Naive thymus-derived CD8-positive, alpha-beta T cell (primary cell): ENCODE measurements at regions not wholly inside any gene's neighbourhood (a gene's known extent, or its start where the extent isn't known, plus 50 kb on each side); places are given as distances from the start of the nearest gene placed in this dataset.
"Not testable (repeated sequence)": the region's sequence is repeated elsewhere in the genome, so short reads cannot be mapped to it uniquely, and the experiment has no call there.

Experiments
- ATAC-seq, 2 donors: fragments of 150-1000 bp; cut with Tn5 transposase in 1 of 2; sonication (Bioruptor Pico), chemical (Tn5 transposase) in 1 of 2; 1 replicate in 1 of 2; 2 replicates in 1 of 2; pipeline ENCODE4 v1.10.0; 2021; ENCODE audit warnings: mild to moderate bottlenecking in 2 of 2, moderate library complexity in 2 of 2
- POLR2A ChIA-PET: fragments of 350-600 bp; sonication (Branson Sonifier 250); formaldehyde crosslinking; loops from one replicate; lab custom pipeline; 2021; ENCODE audit warnings: antibody characterized with exemption; lab: Charles Lee
- DNase-seq, 10 donors: peaks; one replicate each; pipeline versions ENCODE4 v3.0.0 to v3.0.0-alpha.2; 2020 to 2022
- H3K27ac Mint-ChIP-seq, 10 donors: one replicate each; pipeline ENCODE4 v1.8.0; 2020 to 2022; ENCODE audit warnings: mild to moderate bottlenecking in 10 of 10, mixed read lengths in 10 of 10, moderate library complexity in 4 of 10, inconsistent platforms in 1 of 10
- H3K27me3 Mint-ChIP-seq, 5 donors: one replicate each; pipeline ENCODE4 v1.8.0; 2021 to 2022; ENCODE audit warnings: mixed read lengths in 5 of 5
- H3K36me3 Mint-ChIP-seq, 3 donors: one replicate each; pipeline ENCODE4 v1.8.0; 2020 to 2022; ENCODE audit warnings: mixed read lengths in 3 of 3, mild to moderate bottlenecking in 2 of 3, inconsistent platforms in 1 of 3
- H3K4me1 Mint-ChIP-seq, 4 donors: one replicate each; pipeline ENCODE4 v1.8.0; 2021 to 2022; ENCODE audit warnings: mixed read lengths in 4 of 4
- H3K4me3 Mint-ChIP-seq, 10 donors: one replicate each; pipeline ENCODE4 v1.8.0; 2020 to 2022; ENCODE audit warnings: mild to moderate bottlenecking in 10 of 10, mixed read lengths in 10 of 10, moderate library complexity in 6 of 10, inconsistent platforms in 1 of 10
- H3K9me3 Mint-ChIP-seq, 9 donors: one replicate each; pipeline ENCODE4 v1.8.0; 2020 to 2022; ENCODE audit warnings: mixed read lengths in 9 of 9, mild to moderate bottlenecking in 3 of 9, inconsistent platforms in 1 of 9, moderate library complexity in 1 of 9

DNA sequence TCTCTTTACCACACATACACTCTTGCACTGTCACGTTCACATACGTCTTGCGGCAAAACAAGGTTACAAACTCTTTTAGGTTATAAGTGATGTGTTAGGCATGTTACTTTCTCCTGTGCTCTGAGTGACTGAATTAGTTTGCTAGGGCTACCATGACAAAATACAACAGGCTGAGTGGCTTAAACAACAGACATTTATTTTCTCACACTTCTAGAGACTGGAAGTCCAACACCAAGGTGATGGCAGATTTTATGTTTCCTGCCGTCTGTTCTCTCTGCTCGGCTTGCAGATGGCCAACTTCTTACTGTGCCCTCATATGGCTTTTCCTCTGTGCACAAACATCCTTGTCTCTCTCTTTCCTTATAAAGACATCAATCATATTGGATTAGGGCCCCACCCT, 1224.3 kb upstream of the TENM3 start:
- POLR2A ChIA-PET = no interaction called here

DNA sequence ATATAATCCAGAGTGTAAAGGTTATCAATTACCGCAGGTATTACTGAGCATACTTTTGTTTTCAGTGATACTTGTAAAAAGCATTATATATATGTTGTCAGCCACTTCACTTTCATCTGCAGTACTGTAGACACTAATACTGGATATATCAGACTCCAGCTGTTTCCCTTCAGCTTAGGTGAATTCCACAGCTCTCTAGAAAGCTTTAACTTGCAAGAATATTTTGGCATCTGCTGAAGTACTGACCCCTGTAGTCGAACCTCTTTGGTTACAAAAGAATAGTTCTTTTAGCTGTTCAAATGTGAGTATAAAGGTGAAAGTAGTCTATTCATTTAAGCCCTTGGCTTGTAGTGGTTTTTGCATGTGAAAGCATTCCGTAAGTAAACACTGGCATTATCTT, 1222.7 kb upstream of the TENM3 start:
- H3K4me1 Mint-ChIP-seq = no peaks in the 10 kb centered on the region
- H3K36me3 Mint-ChIP-seq = no peaks in the 10 kb centered on the region
- DNase-seq (no peak), ATAC-seq (no peak)
- H3K9me3 Mint-ChIP-seq = peaks cover 0 to 25% (median 7%) of the 10 kb centered on the region in 9 donors
- H3K27me3 Mint-ChIP-seq = no peaks in the 10 kb centered on the region
- no peak overlapping the region for H3K27ac Mint-ChIP-seq
- POLR2A ChIA-PET = no interaction called here
- H3K4me3 Mint-ChIP-seq = no peak overlapping the region

More for the DNA sequence above, 1224.3 kb upstream of the TENM3 start:
- H3K4me3 Mint-ChIP-seq = no peak overlapping the region
- no peaks in the 10 kb centered on the region for H3K27me3 Mint-ChIP-seq
- DNase-seq (no peak), ATAC-seq (no peak)
- peaks cover 0 to 23% (median 7%) of the 10 kb centered on the region in 9 donors for H3K9me3 Mint-ChIP-seq
- H3K36me3 Mint-ChIP-seq = no peaks in the 10 kb centered on the region
- H3K27ac Mint-ChIP-seq = no peak overlapping the region
- H3K4me1 Mint-ChIP-seq = no peaks in the 10 kb centered on the region

DNA sequence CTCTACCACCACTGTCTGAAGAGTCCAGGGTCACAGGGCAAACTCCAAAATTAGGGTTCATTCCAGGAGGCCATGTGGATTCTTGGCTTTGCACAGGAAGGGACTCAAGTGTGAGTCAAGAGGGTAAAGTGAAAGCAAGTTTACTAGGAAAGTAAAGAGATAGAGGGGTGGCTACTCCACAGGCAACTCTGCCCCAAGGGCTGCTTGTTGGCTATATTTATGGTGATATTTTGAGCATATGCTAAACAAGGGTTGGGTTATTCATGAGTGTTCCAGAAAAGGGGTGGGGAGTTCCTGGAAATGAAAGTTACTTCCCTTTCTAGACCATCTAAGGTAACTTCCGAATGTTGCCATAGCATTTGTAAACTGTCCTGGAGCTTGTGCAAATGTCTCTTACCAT, 1222.0 kb upstream of the TENM3 start:
- Mint-ChIP-seq H3K27ac (no peak overlapping the region), H3K36me3 (no peaks in the 10 kb centered on the region), H3K9me3 (peaks cover 0 to 25% (median 7%) of the 10 kb centered on the region in 9 donors), H3K4me3 (no peak overlapping the region), H3K4me1 (no peaks in the 10 kb centered on the region), H3K27me3 (no peaks in the 10 kb centered on the region)
- POLR2A ChIA-PET = no interaction called here
- DNase-seq (no peak), ATAC-seq (no peak)

- peaks cover 0 to 31% (median 4%) of the 10 kb centered on the region in 9 donors for H3K9me3 Mint-ChIP-seq
- H3K36me3 Mint-ChIP-seq, H3K4me3 Mint-ChIP-seq, POLR2A ChIA-PET, DNase-seq, H3K27ac Mint-ChIP-seq, H3K27me3 Mint-ChIP-seq, H3K4me1 Mint-ChIP-seq, ATAC-seq: not testable (repeated sequence)
Observed at GRCh38 chr4:181030135-181030921, 1212.9 kb upstream of the TENM3 start.

DNA sequence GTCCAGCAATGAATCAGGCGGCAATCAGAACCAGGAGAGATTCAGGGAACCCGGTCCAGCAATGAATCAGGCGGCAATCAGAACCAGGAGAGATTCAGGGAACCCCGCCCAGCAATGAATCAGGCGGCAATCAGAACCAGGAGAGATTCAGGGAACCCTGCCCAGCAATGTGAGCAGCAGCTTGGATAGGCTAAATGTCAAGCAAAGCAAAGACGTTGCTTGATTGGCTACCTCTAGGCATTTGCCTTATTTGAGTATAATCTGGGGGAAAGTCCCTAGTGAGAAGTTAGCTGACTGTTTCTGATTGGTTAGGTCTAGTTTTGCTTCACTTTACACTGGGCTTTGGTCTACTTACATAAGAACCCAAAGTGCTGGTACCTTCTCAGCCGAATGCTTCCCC, 1212.2 kb upstream of the TENM3 start:
- Mint-ChIP-seq H3K36me3 (no peaks in the 10 kb centered on the region), H3K4me3 (no peak overlapping the region), H3K9me3 (peaks cover 0 to 34% (median 4%) of the 10 kb centered on the region in 9 donors), H3K27ac (no peak overlapping the region), H3K4me1 (no peaks in the 10 kb centered on the region), H3K27me3 (no peaks in the 10 kb centered on the region)
- ATAC-seq (no peak), DNase-seq (no peak)
- POLR2A ChIA-PET = no interaction called here

GRCh38 chr4:181043486-181043885, 1199.7 kb upstream of the TENM3 start:
- Mint-ChIP-seq H3K4me1 (no peaks in the 10 kb centered on the region), H3K36me3 (no peaks in the 10 kb centered on the region), H3K4me3 (no peak overlapping the region), H3K9me3 (peaks cover 0 to 11% (median 2%) of the 10 kb centered on the region in 9 donors), H3K27ac (no peak overlapping the region), H3K27me3 (no peaks in the 10 kb centered on the region)
- POLR2A ChIA-PET = no interaction called here
- no peak for ATAC-seq
- no peak for DNase-seq

GRCh38 chr4:181046809-181047208, 1196.4 kb upstream of the TENM3 start:
- peaks cover 0 to 8% (median 2%) of the 10 kb centered on the region in 9 donors for H3K9me3 Mint-ChIP-seq

DNA sequence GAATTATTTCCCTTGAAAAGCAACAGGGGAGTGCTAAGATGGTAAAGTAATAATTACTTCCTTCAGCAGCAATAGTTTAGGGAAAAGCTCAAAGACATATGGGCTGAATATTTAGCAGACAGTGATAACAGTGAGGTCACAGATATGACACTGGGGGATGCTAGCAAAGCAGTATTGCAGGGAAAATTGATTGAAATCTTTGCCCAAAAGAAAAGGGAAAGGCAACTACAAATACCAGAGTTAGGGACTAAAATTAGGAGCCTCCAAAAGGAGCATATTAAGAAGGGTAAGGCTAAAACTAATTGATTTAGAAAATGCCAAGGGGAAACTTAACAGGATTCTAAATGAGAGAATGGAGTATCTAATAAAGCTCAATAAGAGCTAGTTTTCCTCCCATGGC, 1191.3 kb upstream of the TENM3 start:
- H3K4me3 Mint-ChIP-seq = no peak overlapping the region
- no peaks in the 10 kb centered on the region for H3K36me3 Mint-ChIP-seq
- no peaks in the 10 kb centered on the region for H3K27me3 Mint-ChIP-seq
- peaks cover 0 to 11% (median 2%) of the 10 kb centered on the region in 9 donors for H3K9me3 Mint-ChIP-seq
- DNase-seq (no peak), ATAC-seq (no peak)
- H3K4me1 Mint-ChIP-seq = no peaks in the 10 kb centered on the region
- POLR2A ChIA-PET = no interaction called here
- no peak overlapping the region for H3K27ac Mint-ChIP-seq

More at GRCh38 chr4:181046809-181047208, 1196.4 kb upstream of the TENM3 start:
- H3K27me3 Mint-ChIP-seq = no peaks in the 10 kb centered on the region
- no peaks in the 10 kb centered on the region for H3K36me3 Mint-ChIP-seq
- ATAC-seq = no peak
- no peaks in the 10 kb centered on the region for H3K4me1 Mint-ChIP-seq
- H3K4me3 Mint-ChIP-seq = no peak overlapping the region
- POLR2A ChIA-PET = no interaction called here
- H3K27ac Mint-ChIP-seq = no peak overlapping the region
- no peak for DNase-seq

GRCh38 chr4:181061787-181062186, 1181.4 kb upstream of the TENM3 start:
- Mint-ChIP-seq H3K4me1 (no peaks in the 10 kb centered on the region), H3K27me3 (no peaks in the 10 kb centered on the region), H3K9me3 (peaks cover 0 to 8% (median 0%) of the 10 kb centered on the region in 9 donors), H3K27ac (no peak overlapping the region), H3K36me3 (no peaks in the 10 kb centered on the region), H3K4me3 (no peak overlapping the region)
- no peak for DNase-seq
- no peak for ATAC-seq
- POLR2A ChIA-PET = no interaction called here

DNA sequence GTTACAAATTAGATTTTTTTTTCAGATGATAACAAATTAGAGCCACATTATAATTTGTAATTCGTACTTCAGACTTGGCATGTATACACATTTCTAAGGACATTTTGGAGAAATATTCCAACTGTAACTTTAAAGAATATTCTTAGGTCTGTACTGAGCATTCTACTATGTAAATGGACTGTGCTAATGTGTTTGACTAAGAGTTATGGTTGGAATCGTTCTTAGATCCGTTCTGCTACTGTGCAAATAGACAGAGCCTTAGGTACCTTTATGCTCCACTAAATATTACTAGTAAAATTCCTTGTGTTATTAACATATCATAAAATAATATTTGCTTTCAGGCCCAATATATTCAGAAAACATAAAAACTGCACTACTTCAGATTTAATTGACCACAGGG, 1180.0 kb upstream of the TENM3 start:
- no peak overlapping the region for H3K4me3 Mint-ChIP-seq
- H3K9me3 Mint-ChIP-seq = peaks cover 0 to 15% (median 0%) of the 10 kb centered on the region in 9 donors
- POLR2A ChIA-PET = no interaction called here
- ATAC-seq = no peak
- no peaks in the 10 kb centered on the region for H3K4me1 Mint-ChIP-seq
- no peak for DNase-seq
- no peak overlapping the region for H3K27ac Mint-ChIP-seq
- no peaks in the 10 kb centered on the region for H3K36me3 Mint-ChIP-seq
- no peaks in the 10 kb centered on the region for H3K27me3 Mint-ChIP-seq

GRCh38 chr4:181077341-181077740, 1165.9 kb upstream of the TENM3 start:
- Mint-ChIP-seq H3K9me3 (peaks cover 0 to 2% (median 0%) of the 10 kb centered on the region in 9 donors), H3K36me3 (no peaks in the 10 kb centered on the region), H3K27ac (no peak overlapping the region), H3K27me3 (no peaks in the 10 kb centered on the region), H3K4me1 (no peaks in the 10 kb centered on the region), H3K4me3 (no peak overlapping the region)
- DNase-seq (no peak), ATAC-seq (no peak)
- POLR2A ChIA-PET = no interaction called here

DNA sequence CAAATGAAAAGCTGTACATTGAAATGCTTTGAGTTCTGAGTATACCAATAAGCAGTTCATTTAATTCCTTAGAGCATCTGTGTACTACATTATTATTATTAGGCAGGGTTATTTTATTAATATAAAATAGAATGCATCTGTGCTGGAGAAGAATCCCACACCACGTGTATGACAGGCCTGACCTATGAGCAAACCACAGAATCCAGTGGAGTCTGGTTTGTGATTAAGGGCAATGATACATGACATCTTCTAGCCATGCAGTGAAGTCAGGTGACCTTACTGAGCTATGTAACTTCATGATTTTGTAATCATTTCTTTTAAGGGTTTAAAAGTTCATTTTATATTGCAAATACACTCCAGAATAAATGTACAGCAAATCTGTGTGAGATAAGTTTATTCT, 1165.0 kb upstream of the TENM3 start:
- H3K36me3 Mint-ChIP-seq = no peaks in the 10 kb centered on the region
- no peak overlapping the region for H3K4me3 Mint-ChIP-seq
- no peaks in the 10 kb centered on the region for H3K27me3 Mint-ChIP-seq
- ATAC-seq (no peak), DNase-seq (no peak)
- H3K9me3 Mint-ChIP-seq = peaks cover 0 to 2% (median 0%) of the 10 kb centered on the region in 9 donors
- H3K27ac Mint-ChIP-seq = no peak overlapping the region
- no peaks in the 10 kb centered on the region for H3K4me1 Mint-ChIP-seq
- POLR2A ChIA-PET = no interaction called here

DNA sequence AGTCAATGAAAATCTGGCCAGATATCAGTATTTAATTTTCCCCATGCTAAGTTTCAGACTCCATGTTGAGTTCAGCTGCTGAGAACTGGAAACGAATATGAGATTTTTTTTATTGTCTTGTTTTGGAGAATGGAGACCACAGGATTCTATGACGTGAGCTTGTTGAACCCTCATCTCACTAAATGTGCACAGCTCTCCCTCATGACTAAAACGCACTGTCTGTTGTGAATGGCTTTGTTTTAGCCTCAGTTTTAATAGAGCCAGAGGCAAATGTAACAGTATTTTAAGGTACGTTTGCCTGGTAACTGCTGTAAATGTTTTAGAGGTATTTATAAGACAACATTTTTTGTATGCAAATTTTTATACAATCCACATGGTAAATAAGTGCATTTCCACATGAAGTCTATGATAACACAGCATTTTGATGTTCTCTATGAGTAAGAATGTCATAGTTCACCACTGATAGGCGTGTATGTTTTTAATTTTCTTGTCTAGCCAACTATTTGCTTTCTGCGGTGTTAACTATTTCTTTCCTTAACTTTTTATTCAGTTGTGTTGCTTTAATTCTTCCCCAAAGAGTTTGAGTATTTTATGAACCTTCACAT, 1159.3 kb upstream of the TENM3 start:
- no peaks in the 10 kb centered on the region for H3K27me3 Mint-ChIP-seq
- no peaks in the 10 kb centered on the region for H3K4me1 Mint-ChIP-seq
- no peak for ATAC-seq
- no peak overlapping the region for H3K4me3 Mint-ChIP-seq
- H3K27ac Mint-ChIP-seq = no peak overlapping the region
- no peak for DNase-seq
- POLR2A ChIA-PET = no interaction called here
- H3K9me3 Mint-ChIP-seq = peaks cover 0 to 5% (median 0%) of the 10 kb centered on the region in 9 donors
- H3K36me3 Mint-ChIP-seq = no peaks in the 10 kb centered on the region
